GM21737 (cell line): ENCODE measurements at regions not wholly inside any gene's neighbourhood (a gene's known extent, or its start where the extent isn't known, plus 50 kb on each side); places are given as distances from the start of the nearest gene placed in this dataset.

ENCODE experiments used
- ATAC-seq: cut with Tn5 transposase; IDR thresholded peaks from one replicate; pipeline ENCODE4 v1.9.1; 2021; ENCODE audit warnings: mild to moderate bottlenecking, moderate library complexity; ENCODE audit not compliant: unreplicated experiment

DNA sequence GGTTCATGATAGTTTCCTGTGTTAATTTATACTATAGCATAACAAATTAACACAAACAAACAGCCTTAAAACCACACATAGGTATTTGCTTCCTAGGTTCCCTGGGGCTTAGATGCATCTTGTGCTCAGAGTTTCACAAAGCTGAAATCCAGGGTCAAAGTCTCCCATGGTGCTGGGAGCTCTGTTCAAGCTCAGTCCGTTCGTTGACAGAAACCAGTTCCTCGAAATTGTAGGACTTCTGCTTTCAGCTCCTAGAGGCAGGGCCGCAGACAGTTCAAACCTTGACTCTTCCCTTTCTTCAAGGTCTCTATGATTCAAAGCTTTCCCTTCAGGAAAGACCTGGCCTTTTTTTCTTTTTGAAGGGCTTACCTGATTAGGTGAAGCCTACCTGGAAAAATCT is 90.5 kb downstream of the VSTM2A start:
- ATAC-seq, result no peak

DNA sequence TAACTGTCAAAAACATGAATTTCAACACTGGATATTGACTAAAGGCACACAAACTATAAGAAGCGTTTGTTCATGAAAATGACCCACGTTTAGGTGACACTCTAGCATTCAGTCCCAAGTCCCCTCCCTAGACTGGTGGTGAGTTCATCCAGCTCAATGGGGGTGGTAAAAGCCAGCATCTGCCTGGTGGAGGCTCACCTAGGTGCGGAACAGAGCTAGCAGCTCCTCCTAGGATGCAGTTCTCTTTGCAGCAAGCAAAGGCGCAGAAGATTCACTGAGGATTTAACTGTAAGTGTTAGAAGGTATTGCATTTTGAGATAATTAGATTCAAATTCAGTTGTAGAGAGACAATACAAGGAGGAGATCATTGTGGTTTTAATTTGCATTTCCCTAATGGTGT is 87.6 kb downstream of the VSTM2A start:
- no peak for ATAC-seq

DNA sequence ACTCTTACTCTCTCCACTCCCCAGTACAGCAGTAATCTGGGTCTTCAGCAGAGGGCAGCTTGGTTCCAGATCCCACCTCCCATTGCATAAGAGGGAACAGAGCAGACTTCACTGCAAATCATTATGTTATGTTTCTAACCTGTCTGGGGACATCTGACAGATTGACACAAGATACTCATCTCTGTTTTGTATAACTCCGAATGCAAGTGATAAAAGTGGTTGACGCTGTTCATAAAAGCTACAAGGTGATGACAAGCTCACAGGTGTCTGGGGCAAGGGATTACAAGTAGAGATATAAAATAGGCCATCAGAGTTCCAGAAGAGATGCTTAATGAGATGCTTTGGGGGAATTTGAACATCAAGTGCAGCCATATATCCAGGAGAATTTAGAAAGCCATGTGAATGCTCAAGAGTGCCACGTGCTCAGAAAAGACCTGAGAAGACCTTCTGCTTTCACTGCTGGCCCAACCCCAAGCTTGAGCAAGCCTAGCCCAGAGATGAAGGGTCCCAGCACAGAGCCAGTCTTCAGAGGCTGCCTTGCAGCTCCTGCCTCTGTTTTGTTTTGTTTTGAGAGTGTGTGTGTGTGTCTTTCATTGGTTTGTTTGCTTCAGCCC is 80.6 kb downstream of the VSTM2A start:
- ATAC-seq, result no peak
